Lower leg skin (tissue), 3 donors: ENCODE measurements at regions not wholly inside any gene's neighbourhood (a gene's known extent, or its start where the extent isn't known, plus 50 kb on each side); places are given as distances from the start of the nearest gene placed in this dataset.

Experiments used
- POLR2A ChIP-seq, 2 donors: fragments of 450-650 bp; IDR thresholded peaks; one replicate each; pipeline ENCODE4 v1.6.1; 2016 to 2017; ENCODE audit warnings: antibody characterized with exemption in 2 of 2, mild to moderate bottlenecking in 1 of 2, moderate library complexity in 1 of 2
- TF ChIP-seq, protein P1 (sequence below), 3 donors: fragments of 450-650 bp; IDR thresholded peaks; one replicate each; pipeline ENCODE4 v1.5.1; 2016; ENCODE audit warnings: antibody characterized with exemption in 3 of 3, mild to moderate bottlenecking in 3 of 3, moderate library complexity in 2 of 3

DNA sequence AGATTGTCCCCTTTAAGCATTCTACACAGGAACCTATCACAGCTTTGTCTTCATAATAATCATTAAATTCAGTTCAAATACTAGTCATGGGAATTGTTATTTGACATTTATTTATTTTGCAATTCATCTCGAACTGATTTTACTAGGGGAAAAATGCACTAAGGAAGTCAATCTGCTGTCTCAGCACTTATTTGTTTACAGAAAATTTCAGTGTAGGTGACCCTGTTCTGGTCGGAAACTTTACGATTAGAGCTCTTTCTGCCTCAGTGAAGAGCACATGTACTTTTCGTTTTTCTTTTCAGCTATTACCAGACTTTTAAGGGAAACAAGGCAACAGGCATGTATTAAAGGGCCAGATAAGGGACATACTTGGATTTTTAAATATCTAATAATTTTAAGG, 1405.7 kb upstream of the ZEB2 start:
- TF ChIP-seq, protein P1, sequence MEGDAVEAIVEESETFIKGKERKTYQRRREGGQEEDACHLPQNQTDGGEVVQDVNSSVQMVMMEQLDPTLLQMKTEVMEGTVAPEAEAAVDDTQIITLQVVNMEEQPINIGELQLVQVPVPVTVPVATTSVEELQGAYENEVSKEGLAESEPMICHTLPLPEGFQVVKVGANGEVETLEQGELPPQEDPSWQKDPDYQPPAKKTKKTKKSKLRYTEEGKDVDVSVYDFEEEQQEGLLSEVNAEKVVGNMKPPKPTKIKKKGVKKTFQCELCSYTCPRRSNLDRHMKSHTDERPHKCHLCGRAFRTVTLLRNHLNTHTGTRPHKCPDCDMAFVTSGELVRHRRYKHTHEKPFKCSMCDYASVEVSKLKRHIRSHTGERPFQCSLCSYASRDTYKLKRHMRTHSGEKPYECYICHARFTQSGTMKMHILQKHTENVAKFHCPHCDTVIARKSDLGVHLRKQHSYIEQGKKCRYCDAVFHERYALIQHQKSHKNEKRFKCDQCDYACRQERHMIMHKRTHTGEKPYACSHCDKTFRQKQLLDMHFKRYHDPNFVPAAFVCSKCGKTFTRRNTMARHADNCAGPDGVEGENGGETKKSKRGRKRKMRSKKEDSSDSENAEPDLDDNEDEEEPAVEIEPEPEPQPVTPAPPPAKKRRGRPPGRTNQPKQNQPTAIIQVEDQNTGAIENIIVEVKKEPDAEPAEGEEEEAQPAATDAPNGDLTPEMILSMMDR (IDR thresholded peaks at IDR 0.05): no peak
- no peak for TF ChIP-seq POLR2A (IDR thresholded peaks at IDR 0.05)
